B cell (primary cell): ENCODE measurements at regions not wholly inside any gene's neighbourhood (a gene's known extent, or its start where the extent isn't known, plus 50 kb on each side); places are given as distances from the start of the nearest gene placed in this dataset.

Experiments used
- ATAC-seq: fragments of 200-7000 bp; cut with Tn5 transposase; one replicate; pipeline ENCODE4 v1.10.0; 2021; ENCODE audit warnings: low read depth, mild to moderate bottlenecking, moderate number of reproducible peaks, moderate library complexity
- CTCF ChIA-PET: fragments of 350-600 bp; sonication (Branson Sonifier 250); formaldehyde crosslinking; loops from one replicate; lab custom pipeline; 2021; ENCODE audit warnings: antibody characterized with exemption, inconsistent platforms; lab: Charles Lee
- POLR2A ChIA-PET: fragments of 350-600 bp; sonication (Branson Sonifier 250); formaldehyde crosslinking; loops from one replicate; lab custom pipeline; 2021; ENCODE audit warnings: antibody characterized with exemption; lab: Charles Lee
- DNase-seq: peaks from one replicate; pipeline ENCODE4 v3.0.0; 2013
- H2AFZ ChIP-seq: 2 replicates; pipeline ENCODE4 v1.6.1; 2012; ENCODE audit warnings: mild to moderate bottlenecking, low read depth, low read length; ENCODE audit not compliant: insufficient read depth, poor library complexity, severe bottlenecking
- H3K27ac ChIP-seq, 2 donors: 1 replicate in 1 of 2; 2 replicates in 1 of 2; pipeline ENCODE4 v1.5.1; 2012 to 2013; ENCODE audit warnings: low read length in 2 of 2, mild to moderate bottlenecking in 2 of 2, moderate library complexity in 1 of 2
- H3K27me3 ChIP-seq, 4 experiments: fragments of 200-600 bp in 1 of 4; sonication (generic) in 1 of 4; replicated peaks in 1 of 4; 1 replicate in 2 of 4; 2 replicates in 2 of 4; pipeline versions ENCODE4 v1.6.1 to v1.7.0; 2013 to 2016; ENCODE audit warnings: low read length in 3 of 4, mild to moderate bottlenecking in 2 of 4, mixed read lengths in 1 of 4, moderate library complexity in 1 of 4; ENCODE audit not compliant: insufficient read depth in 4 of 4, control insufficient read depth in 3 of 4; ENCODE audit errors: control extremely low read depth in 1 of 4
- H3K36me3 ChIP-seq, 2 experiments: replicated peaks in 1 of 2; 1 replicate in 1 of 2; 2 replicates in 1 of 2; pipeline versions ENCODE4 v1.6.1 to v1.7.1; 2013; ENCODE audit warnings: low read length in 1 of 2; ENCODE audit not compliant: insufficient read depth in 2 of 2, control insufficient read depth in 1 of 2; ENCODE audit errors: control extremely low read depth in 1 of 2, extremely low read depth in 1 of 2
- H3K4me1 ChIP-seq, 2 donors: fragments of 200-600 bp in 1 of 2; sonication (generic) in 1 of 2; 1 replicate in 1 of 2; 2 replicates in 1 of 2; pipeline versions ENCODE4 v1.5.1 to v1.6.1; 2013 to 2017; ENCODE audit warnings: low read length in 2 of 2; ENCODE audit not compliant: control insufficient read depth in 2 of 2, insufficient read depth in 2 of 2
- H3K4me2 ChIP-seq: replicated peaks from 2 replicates; pipeline ENCODE3; 2012; ENCODE audit warnings: mild to moderate bottlenecking, low read depth, low read length; ENCODE audit not compliant: poor library complexity, severe bottlenecking
- H3K4me3 ChIP-seq, 5 experiments: fragments of 200-600 bp in 1 of 5; sonication (generic) in 1 of 5; 1 replicate in 3 of 5; 2 replicates in 2 of 5; pipeline versions ENCODE4 v1.5.1 to v1.7.0; 2011 to 2016; ENCODE audit warnings: low read length in 4 of 5, mild to moderate bottlenecking in 4 of 5, low read depth in 2 of 5, control low read depth in 1 of 5, moderate library complexity in 1 of 5; ENCODE audit not compliant: insufficient read depth in 1 of 5; ENCODE audit errors: control extremely low read depth in 1 of 5, extremely low read depth in 1 of 5
- H3K79me2 ChIP-seq: fragments of 200-600 bp; sonication (generic); one replicate; pipeline ENCODE4 v1.6.0; 2016; ENCODE audit warnings: low read length; ENCODE audit not compliant: control insufficient read depth, insufficient read depth
- H3K9ac ChIP-seq: fragments of 200-600 bp; sonication (generic); 2 replicates; pipeline ENCODE4 v1.6.1; 2017; ENCODE audit warnings: mild to moderate bottlenecking, low read length, moderate library complexity
- H3K9me3 ChIP-seq, 3 donors: one replicate each; pipeline versions ENCODE4 v1.6.1 to v1.7.1; 2013; ENCODE audit warnings: low read length in 2 of 3; ENCODE audit not compliant: control insufficient read depth in 2 of 3, insufficient read depth in 1 of 3; ENCODE audit errors: control extremely low read depth in 1 of 3
- H4K20me1 ChIP-seq: 2 replicates; pipeline ENCODE4 v1.6.0; 2012; ENCODE audit warnings: mild to moderate bottlenecking, low read length; ENCODE audit not compliant: insufficient read depth, control insufficient read depth, poor library complexity, severe bottlenecking
- H3K27ac Mint-ChIP-seq: one replicate; pipeline ENCODE4 v1.8.0; 2021; ENCODE audit warnings: mixed read lengths
- H3K27me3 Mint-ChIP-seq: one replicate; pipeline ENCODE4 v1.8.0; 2021; ENCODE audit warnings: mixed read lengths
- H3K4me1 Mint-ChIP-seq: one replicate; pipeline ENCODE4 v1.8.0; 2021; ENCODE audit warnings: mixed read lengths
- H3K4me3 Mint-ChIP-seq: one replicate; pipeline ENCODE4 v1.8.0; 2021; ENCODE audit warnings: mixed read lengths
- H3K9me3 Mint-ChIP-seq: one replicate; pipeline ENCODE4 v1.8.0; 2022; ENCODE audit warnings: mixed read lengths; ENCODE audit not compliant: insufficient read depth
- CTCF ChIP-seq: fragments of 200-600 bp; IDR thresholded peaks from one replicate; pipeline ENCODE4 v1.8.0; 2022; ENCODE audit warnings: antibody characterized with exemption, mild to moderate bottlenecking
- EZH2 ChIP-seq: IDR thresholded peaks from 2 replicates; pipeline ENCODE4 v1.6.1; 2012; ENCODE audit warnings: borderline replicate concordance, low read depth, mild to moderate bottlenecking, moderate library complexity, low read length; ENCODE audit not compliant: insufficient read depth, poor library complexity, severe bottlenecking
- whole genome bisulfite sequencing: methylation state at CpG from one replicate; pipeline ENCODE4 v1.1.5; 2013; ENCODE audit warnings: missing lambda C conversion rate; ENCODE audit not compliant: insufficient coverage; 5-methylcytosine and 5-hydroxymethylcytosine counted together
- intact Hi-C: fragments of 100-400 bp; cut with micrococcal nuclease; formaldehyde crosslinking; loops from one replicate; pipeline ENCODE4 v1.10.0; 2022

DNA sequence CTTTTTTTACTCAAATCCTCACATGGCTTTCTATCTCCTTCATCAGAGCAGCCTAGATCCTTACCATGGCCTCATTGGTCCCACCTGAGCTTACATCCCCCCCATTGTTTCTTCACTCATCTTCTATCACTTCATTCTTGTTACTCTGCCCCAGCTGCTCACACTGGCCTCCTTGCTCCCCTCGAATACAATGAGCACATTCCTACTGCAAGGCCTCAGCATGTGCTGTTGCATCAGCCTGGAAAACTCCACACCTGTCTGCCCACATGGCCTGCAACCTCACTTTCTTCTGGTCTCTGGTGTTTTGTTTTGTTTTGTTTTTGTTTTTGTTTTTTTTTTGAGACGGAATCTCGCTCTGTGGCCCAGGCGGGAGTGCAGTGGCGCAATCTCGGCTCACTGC, 212.6 kb downstream of the TBX18 start:
- no peaks in the 10 kb centered on the region for H4K20me1 ChIP-seq
- Mint-ChIP-seq H3K9me3 (no peaks in the 10 kb centered on the region), H3K4me3 (no peak overlapping the region), H3K27me3 (no peaks in the 10 kb centered on the region), H3K27ac (no peak overlapping the region), H3K4me1 (no peaks in the 10 kb centered on the region)
- no peak overlapping the region for H2AFZ ChIP-seq
- no peak for DNase-seq
- TF ChIP-seq EZH2: no peak
- TF ChIP-seq CTCF: no peak
- no peak overlapping the region for H3K4me3 ChIP-seq
- CTCF ChIA-PET: no interaction called here
- H3K36me3 ChIP-seq: no peaks in the 10 kb centered on the region
- H3K9me3 ChIP-seq: peaks cover 0 to 7% (median 0%) of the 10 kb centered on the region in 3 donors
- WGBS: 89% methylated on average over 1 of the region's 6 CpGs
- H3K27ac ChIP-seq: no peak overlapping the region
- no peak for ATAC-seq
- H3K4me1 ChIP-seq: no peaks in the 10 kb centered on the region
- intact Hi-C loops: no loop called here
- no peaks in the 10 kb centered on the region for H3K79me2 ChIP-seq
- POLR2A ChIA-PET: no interaction called here
- H3K4me2 ChIP-seq: no peak overlapping the region
- no peaks in the 10 kb centered on the region for H3K27me3 ChIP-seq
- H3K9ac ChIP-seq: no peak overlapping the region

GRCh38 chr6:84549917-84550316, 214.5 kb downstream of the TBX18 start:
- Histone ChIP-seq H3K9me3 (peaks cover 0 to 7% (median 0%) of the 10 kb centered on the region in 3 donors), H3K27me3 (no peaks in the 10 kb centered on the region), H4K20me1 (no peaks in the 10 kb centered on the region), H3K9ac (no peak overlapping the region), H3K4me2 (no peak overlapping the region), H3K79me2 (no peaks in the 10 kb centered on the region), H3K27ac (no peak overlapping the region), H3K4me1 (no peaks in the 10 kb centered on the region), H3K4me3 (no peak overlapping the region), H2AFZ (no peak overlapping the region), H3K36me3 (no peaks in the 10 kb centered on the region)
- no CpG with 5 or more reads among the region's 4 CpGs for WGBS
- intact Hi-C loops: no loop called here
- ChIA-PET CTCF (no interaction called here), POLR2A (no interaction called here)
- no peaks in the 10 kb centered on the region for H3K4me1 Mint-ChIP-seq
- ATAC-seq (no peak), DNase-seq (no peak)
- H3K27me3 Mint-ChIP-seq: no peaks in the 10 kb centered on the region
- no peak overlapping the region for H3K27ac Mint-ChIP-seq
- no peak overlapping the region for H3K4me3 Mint-ChIP-seq
- TF ChIP-seq EZH2: no peak
- no peak for TF ChIP-seq CTCF
- H3K9me3 Mint-ChIP-seq: peaks cover under 1% of the 10 kb centered on the region
